Right lobe of liver (tissue), 6 donors: ENCODE measurements at regions not wholly inside any gene's neighbourhood (a gene's known extent, or its start where the extent isn't known, plus 50 kb on each side); places are given as distances from the start of the nearest gene placed in this dataset.
A peak's percentile ranks its signal among the peaks of the same experiment; 100 is the strongest.

ENCODE experiments used
- ATAC-seq, 4 donors: fragments of 200-7000 bp; cut with Tn5 transposase; one replicate each; pipeline ENCODE4 v1.9.1; 2020; ENCODE audit warnings: mild to moderate bottlenecking in 4 of 4, moderate library complexity in 4 of 4
- DNase-seq, 3 donors: peaks; one replicate each; pipeline ENCODE4 v3.0.0-alpha.2; 2020
- H3K27ac ChIP-seq, 3 donors: fragments of 200-600 bp; one replicate each; pipeline ENCODE4 v1.8.0; 2022
- H3K27me3 ChIP-seq, 2 donors: fragments of 200-600 bp; one replicate each; pipeline ENCODE4 v1.8.0; 2022
- H3K36me3 ChIP-seq, 4 donors: fragments of 200-600 bp; sonication (generic) in 1 of 4; one replicate each; pipeline versions ENCODE4 v1.5.1 to v1.8.0; 2017 to 2022; ENCODE audit warnings: control low read depth in 1 of 4
- H3K4me1 ChIP-seq, 4 donors: fragments of 200-600 bp; sonication (generic) in 1 of 4; one replicate each; pipeline versions ENCODE4 v1.5.1 to v1.8.0; 2017 to 2022; ENCODE audit warnings: control low read depth in 1 of 4
- H3K4me3 ChIP-seq, 3 donors: fragments of 200-600 bp; one replicate each; pipeline ENCODE4 v1.8.0; 2022
- H3K9me3 ChIP-seq, 4 donors: fragments of 200-600 bp; sonication (generic) in 1 of 4; one replicate each; pipeline versions ENCODE4 v1.5.1 to v1.8.0; 2017 to 2022; ENCODE audit warnings: control low read depth in 1 of 4
- CTCF ChIP-seq, 4 donors: fragments of 200-600 bp in 3 of 4; fragments of 450-650 bp in 1 of 4; IDR thresholded peaks; one replicate each; pipeline versions ENCODE4 v1.5.1 to v1.8.0; 2016 to 2022; ENCODE audit warnings: antibody characterized with exemption in 4 of 4, mild to moderate bottlenecking in 2 of 4
- POLR2A ChIP-seq: fragments of 450-650 bp; IDR thresholded peaks from one replicate; pipeline ENCODE4 v1.6.1; 2017; ENCODE audit warnings: antibody characterized with exemption, mild to moderate bottlenecking
- WGBS: methylation state at CpG from one replicate; pipeline ENCODE4 v1.1.6; 2018; ENCODE audit warnings: low coverage, low lambda C conversion rate; ENCODE audit not compliant: insufficient coverage; ENCODE audit errors: missing lambda C conversion rate; 5-methylcytosine and 5-hydroxymethylcytosine counted together
- intact Hi-C, 2 donors: fragments of 100-400 bp; cut with DNase I; formaldehyde crosslinking; loops; one replicate each; pipeline versions ENCODE4 v1.11.2 to v1.14.1; 2022
- donor health status: DM: no; HTN: yes; CAD: no.
- donor health status: DM: no; HTN: no; CAD: no.
- donor health status: DM: no; HTN: no; CAD: no.
- donor health status: DM: no; HTN: yes; CAD: no.
- donor health status: DM: no; HTN: yes; CAD: no.

- TF ChIP-seq POLR2A, result no peak
- peak; percentile 37 to 81 (median 77) for TF ChIP-seq CTCF (IDR thresholded peaks at IDR 0.05)
- no peaks in the 10 kb centered on the region for H3K9me3 ChIP-seq
- H3K4me3 ChIP-seq, result no peak overlapping the region
- H3K27ac ChIP-seq, result no peak overlapping the region
- DNase-seq (peak; percentile 78 to 84 (median 79)), ATAC-seq (peak; percentile 79 to 88 (median 84))
- 26% methylated on average over 12 of the region's 12 CpGs for WGBS
- no peaks in the 10 kb centered on the region for H3K27me3 ChIP-seq
- intact Hi-C loops, result no loop called here
- H3K36me3 ChIP-seq, result no peaks in the 10 kb centered on the region
- no peaks in the 10 kb centered on the region for H3K4me1 ChIP-seq
Measured at GRCh38 chr11:127843483-127844396, 743.6 kb downstream of the ETS1 start.

GRCh38 chr11:127825183-127825582, 762.2 kb downstream of the ETS1 start:
- no peak for DNase-seq
- WGBS, result 60% methylated on average over 4 of the region's 4 CpGs
- Histone ChIP-seq H3K4me1 (no peaks in the 10 kb centered on the region), H3K4me3 (no peak overlapping the region), H3K36me3 (no peaks in the 10 kb centered on the region), H3K9me3 (no peaks in the 10 kb centered on the region), H3K27me3 (no peaks in the 10 kb centered on the region), H3K27ac (no peak overlapping the region)
- TF ChIP-seq POLR2A (no peak), CTCF (IDR thresholded peaks at IDR 0.05) (no peak)
- no peak for ATAC-seq
- intact Hi-C loops, result no loop called here

- DNase-seq, result no peak
Measured at GRCh38 chr11:127818625-127819024, 768.7 kb downstream of the ETS1 start.

DNA sequence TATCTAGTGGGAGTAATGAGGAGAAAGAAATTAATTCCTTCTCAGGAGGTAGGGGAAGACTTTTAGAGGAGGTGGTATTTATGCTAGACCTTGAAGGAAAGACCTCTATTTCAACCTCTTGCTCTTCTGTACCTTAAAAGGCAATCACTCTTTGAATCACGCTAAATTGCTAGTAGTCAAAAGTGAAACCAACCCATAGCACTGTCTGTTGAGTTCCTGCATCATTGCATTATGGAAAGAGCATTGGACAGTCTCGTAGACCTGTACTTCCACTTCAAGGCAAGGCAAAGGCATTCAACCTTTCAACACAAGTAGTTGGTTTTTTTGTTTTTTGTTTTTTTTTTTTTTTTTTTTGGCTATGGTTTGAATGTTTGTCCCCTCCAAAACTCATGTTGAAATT, 770.4 kb downstream of the ETS1 start:
- no peaks in the 10 kb centered on the region for H3K4me1 ChIP-seq
- no peaks in the 10 kb centered on the region for H3K9me3 ChIP-seq
- TF ChIP-seq POLR2A, result no peak
- no peak for TF ChIP-seq CTCF (IDR thresholded peaks at IDR 0.05)
- no peak overlapping the region for H3K4me3 ChIP-seq
- ATAC-seq (no peak), DNase-seq (no peak)
- WGBS, result 69% methylated on average over 1 of the region's 2 CpGs
- no peaks in the 10 kb centered on the region for H3K27me3 ChIP-seq
- intact Hi-C loops, result no loop called here
- H3K27ac ChIP-seq, result no peak overlapping the region
- no peaks in the 10 kb centered on the region for H3K36me3 ChIP-seq

More at GRCh38 chr11:127818625-127819024, 768.7 kb downstream of the ETS1 start:
- H3K36me3 ChIP-seq, result no peaks in the 10 kb centered on the region
- no peak overlapping the region for H3K4me3 ChIP-seq
- H3K27ac ChIP-seq, result no peak overlapping the region
- H3K9me3 ChIP-seq, result no peaks in the 10 kb centered on the region
- 70% methylated on average over 3 of the region's 3 CpGs for WGBS
- no peak for ATAC-seq
- no peaks in the 10 kb centered on the region for H3K27me3 ChIP-seq
- intact Hi-C loops, result no loop called here
- TF ChIP-seq CTCF (IDR thresholded peaks at IDR 0.05) (no peak), POLR2A (no peak)
- H3K4me1 ChIP-seq, result no peaks in the 10 kb centered on the region
